HEK293T (cell line): ENCODE measurements at regions not wholly inside any gene's neighbourhood (a gene's known extent, or its start where the extent isn't known, plus 50 kb on each side); places are given as distances from the start of the nearest gene placed in this dataset.

ENCODE experiments used
- ARNT ChIP-seq: fragments of 450-650 bp; IDR thresholded peaks from 2 replicates; pipeline ENCODE4 v1.6.1; 2017; ENCODE audit warnings: mild to moderate bottlenecking
- BHLHE40 ChIP-seq: fragments of 450-650 bp; IDR thresholded peaks from 2 replicates; pipeline ENCODE4 v1.6.1; 2016; ENCODE audit warnings: mild to moderate bottlenecking, moderate library complexity, borderline replicate concordance
- ELF4 ChIP-seq: fragments of 450-650 bp; IDR thresholded peaks from 2 replicates; pipeline ENCODE4 v1.6.1; 2017; ENCODE audit warnings: antibody characterized with exemption
- FOXK2 ChIP-seq: fragments of 450-650 bp; IDR thresholded peaks from 2 replicates; pipeline ENCODE4 v1.6.1; 2016; ENCODE audit warnings: mild to moderate bottlenecking
- FOXM1 ChIP-seq: fragments of 450-650 bp; IDR thresholded peaks from 2 replicates; pipeline ENCODE4 v1.6.1; 2017; ENCODE audit warnings: mild to moderate bottlenecking, borderline replicate concordance
- HDGF ChIP-seq: fragments of 450-650 bp; IDR thresholded peaks from 2 replicates; pipeline ENCODE4 v1.6.1; 2017; ENCODE audit warnings: antibody characterized with exemption, borderline replicate concordance
- L3MBTL2 ChIP-seq: fragments of 450-650 bp; conservative IDR thresholded peaks from 2 replicates; pipeline ENCODE4 v1.6.1; 2016; ENCODE audit warnings: mild to moderate bottlenecking
- LEF1 ChIP-seq: fragments of 450-650 bp; IDR thresholded peaks from 2 replicates; pipeline ENCODE4 v1.6.1; 2017; ENCODE audit warnings: mild to moderate bottlenecking, borderline replicate concordance
- NFRKB ChIP-seq: fragments of 450-650 bp; IDR thresholded peaks from 2 replicates; pipeline ENCODE4 v1.6.1; 2016; ENCODE audit warnings: mild to moderate bottlenecking, moderate library complexity
- SP1 ChIP-seq: fragments of 450-650 bp; IDR thresholded peaks from 2 replicates; pipeline ENCODE4 v1.6.1; 2017
- TARDBP ChIP-seq: fragments of 450-650 bp; IDR thresholded peaks from 2 replicates; pipeline ENCODE4 v1.6.1; 2016

GRCh38 chr5:71937921-71938698 is 169.2 kb upstream of the MAP1B start:
- no peak for TF ChIP-seq BHLHE40
- no peak for TF ChIP-seq HDGF
- TF ChIP-seq LEF1, result no peak
- no peak for TF ChIP-seq FOXK2
- TF ChIP-seq FOXM1, result no peak
- TF ChIP-seq SP1, result no peak
- TF ChIP-seq ELF4, result no peak
- no peak for TF ChIP-seq ARNT
- TF ChIP-seq TARDBP, result no peak
- no peak for TF ChIP-seq L3MBTL2
- no peak for TF ChIP-seq NFRKB
